ENCODE measurements at regions not wholly inside any gene's neighbourhood (a gene's known extent, or its start where the extent isn't known, plus 50 kb on each side); places are given as distances from the start of the nearest gene placed in this dataset.

GRCh38 chr5:164649266-164649665 is 1143.8 kb downstream of the MAT2B start:
- H3K27ac Mint-ChIP-seq (ENCODE audit: unreplicated experiment), result no peak overlapping the region
- TF ChIP-seq CTCF (IDR thresholded peaks at IDR 0.05), result no peak
- H3K4me1 Mint-ChIP-seq (ENCODE audit: low read depth), result no peaks in the 10 kb centered on the region
- no peaks in the 10 kb centered on the region for H3K36me3 Mint-ChIP-seq (ENCODE audit: low read depth)
- H3K27me3 Mint-ChIP-seq (ENCODE audit: low read depth), result no peaks in the 10 kb centered on the region
- H3K9me3 Mint-ChIP-seq (ENCODE audit: low read depth), result no peaks in the 10 kb centered on the region
- no peak overlapping the region for H3K4me3 Mint-ChIP-seq (ENCODE audit: unreplicated experiment)
- no peak for DNase-seq (ENCODE audit: low spot score)

DNA sequence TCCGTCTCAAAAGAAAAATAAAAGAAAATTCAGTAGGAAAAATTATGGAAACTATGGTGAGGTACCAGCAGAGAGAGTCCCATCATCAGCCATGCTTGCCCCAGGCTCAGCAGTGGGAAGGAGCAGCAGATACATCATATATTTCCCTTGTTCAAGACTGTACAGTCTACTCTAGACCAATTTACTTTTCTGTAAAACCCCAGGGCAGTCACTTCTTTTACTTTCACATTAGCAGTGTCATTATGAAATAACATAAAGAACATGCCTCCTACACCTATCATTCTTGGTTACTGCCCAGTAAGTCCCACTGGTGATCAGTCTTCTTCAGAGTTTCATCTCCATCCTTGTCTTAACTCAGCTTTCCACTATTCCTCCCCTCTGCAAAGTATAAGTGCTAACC is 1145.0 kb downstream of the MAT2B start:
- no peaks in the 10 kb centered on the region for H3K36me3 Mint-ChIP-seq (ENCODE audit: low read depth)
- DNase-seq (ENCODE audit: low spot score), result no peak
- no peaks in the 10 kb centered on the region for H3K9me3 Mint-ChIP-seq (ENCODE audit: low read depth)
- H3K4me1 Mint-ChIP-seq (ENCODE audit: low read depth), result no peaks in the 10 kb centered on the region
- no peak for TF ChIP-seq CTCF (IDR thresholded peaks at IDR 0.05)
- peaks cover 5% of the 10 kb centered on the region for H3K27me3 Mint-ChIP-seq (ENCODE audit: low read depth)
- no peak overlapping the region for H3K4me3 Mint-ChIP-seq (ENCODE audit: unreplicated experiment)
- H3K27ac Mint-ChIP-seq (ENCODE audit: unreplicated experiment), result no peak overlapping the region

DNA sequence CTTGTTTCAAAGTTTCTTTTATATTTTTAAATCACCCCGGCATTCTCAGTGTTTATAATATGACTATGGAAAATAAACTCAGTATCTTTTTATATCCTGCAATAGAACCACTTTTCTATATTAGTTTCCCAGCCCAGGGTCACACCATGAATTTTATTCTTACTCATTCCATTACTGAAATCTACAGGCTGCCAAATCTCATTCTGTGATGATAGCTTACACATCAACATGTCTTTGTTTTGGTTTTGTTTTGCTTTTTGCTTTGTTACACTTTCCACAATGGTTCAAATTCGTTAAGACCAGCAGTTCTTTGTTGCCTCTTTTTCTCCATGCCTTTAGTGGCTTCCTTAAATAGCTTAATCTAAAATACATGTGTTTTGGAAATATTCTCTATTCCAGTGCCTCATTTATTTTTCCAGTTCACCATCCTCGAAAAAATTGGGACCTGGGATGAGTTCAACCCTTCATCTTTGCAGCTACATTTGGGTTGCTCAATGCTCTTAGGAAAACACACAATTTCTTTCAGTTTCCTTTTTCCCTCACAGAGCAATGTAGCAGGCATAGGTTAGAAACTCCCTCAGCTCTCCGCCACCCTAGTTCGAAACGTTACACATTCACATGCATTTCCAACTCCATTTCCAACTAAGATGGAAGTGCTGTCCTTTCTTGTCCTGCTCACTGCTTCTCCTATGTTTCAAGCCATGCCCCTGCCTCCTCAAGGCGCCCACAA is 1146.3 kb downstream of the MAT2B start:
- TF ChIP-seq CTCF (IDR thresholded peaks at IDR 0.05), result no peak
- Mint-ChIP-seq H3K27ac (ENCODE audit: unreplicated experiment) (no peak overlapping the region), H3K9me3 (ENCODE audit: low read depth) (no peaks in the 10 kb centered on the region), H3K4me3 (ENCODE audit: unreplicated experiment) (no peak overlapping the region), H3K27me3 (ENCODE audit: low read depth) (peaks cover 5% of the 10 kb centered on the region), H3K4me1 (ENCODE audit: low read depth) (no peaks in the 10 kb centered on the region), H3K36me3 (ENCODE audit: low read depth) (no peaks in the 10 kb centered on the region)
- DNase-seq (ENCODE audit: low spot score), result no peak

DNA sequence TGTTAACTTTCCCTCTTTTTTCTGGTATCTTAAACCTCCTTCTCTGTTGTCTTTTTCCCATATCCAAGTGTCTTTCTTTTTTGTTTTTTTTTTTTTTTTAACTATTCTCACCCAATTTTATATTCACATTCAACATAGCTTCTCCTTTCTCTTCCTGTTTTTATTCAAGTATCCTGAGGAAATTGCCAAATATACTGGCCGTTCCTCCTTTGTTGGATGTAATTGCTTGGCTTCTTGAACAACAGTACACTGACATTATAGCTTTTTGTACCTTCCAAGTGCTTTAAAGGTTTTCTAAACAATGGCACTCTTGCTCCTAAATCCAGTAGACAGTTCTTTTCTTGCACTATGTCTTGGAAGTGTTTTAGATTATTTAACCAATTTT is 1146.8 kb downstream of the MAT2B start:
- DNase-seq (ENCODE audit: low spot score), result no peak
- Mint-ChIP-seq H3K9me3 (ENCODE audit: low read depth) (no peaks in the 10 kb centered on the region), H3K27me3 (ENCODE audit: low read depth) (peaks cover 5% of the 10 kb centered on the region), H3K4me1 (ENCODE audit: low read depth) (no peaks in the 10 kb centered on the region), H3K27ac (ENCODE audit: unreplicated experiment) (no peak overlapping the region), H3K4me3 (ENCODE audit: unreplicated experiment) (no peak overlapping the region), H3K36me3 (ENCODE audit: low read depth) (no peaks in the 10 kb centered on the region)
- TF ChIP-seq CTCF (IDR thresholded peaks at IDR 0.05), result no peak

DNA sequence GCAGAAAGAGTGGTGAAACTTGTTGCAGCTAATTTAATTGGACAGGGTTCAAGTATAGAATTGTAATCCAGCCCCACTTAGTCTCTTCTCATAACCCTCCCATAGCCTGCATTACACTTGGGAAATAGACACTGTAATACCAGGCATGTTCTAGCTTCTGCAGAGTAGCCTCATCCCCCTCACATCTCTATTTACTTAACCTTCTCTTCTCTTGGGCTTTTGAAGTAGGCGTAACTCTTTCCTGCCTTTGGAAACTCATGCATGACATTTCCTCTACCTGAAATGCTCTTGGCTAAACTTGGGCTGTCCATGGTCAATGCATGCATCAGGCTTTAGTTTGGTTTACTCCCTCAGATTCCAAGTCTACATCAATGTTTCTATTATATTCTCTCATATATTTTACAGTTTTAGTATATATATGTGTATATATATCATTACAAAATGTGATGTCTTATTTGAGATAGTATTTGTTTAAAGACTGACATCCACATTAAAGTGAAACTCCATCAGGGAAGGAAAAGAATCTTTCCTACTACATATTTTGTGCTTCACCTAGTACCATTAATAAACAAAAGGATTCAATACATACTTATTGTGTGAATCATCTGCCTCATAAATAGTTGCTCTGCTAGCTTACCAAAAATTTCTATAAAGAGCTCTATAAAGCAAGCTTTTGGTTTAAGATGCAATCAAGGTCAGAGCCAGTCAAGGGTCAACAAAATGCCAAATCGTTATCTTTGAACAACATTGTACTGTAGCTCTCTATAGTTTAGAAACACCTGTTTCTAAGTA is 1158.0 kb downstream of the MAT2B start:
- Mint-ChIP-seq H3K27ac (ENCODE audit: unreplicated experiment) (no peak overlapping the region), H3K36me3 (ENCODE audit: low read depth) (no peaks in the 10 kb centered on the region), H3K9me3 (ENCODE audit: low read depth) (no peaks in the 10 kb centered on the region), H3K27me3 (ENCODE audit: low read depth) (peaks cover 9% of the 10 kb centered on the region), H3K4me3 (ENCODE audit: unreplicated experiment) (no peak overlapping the region), H3K4me1 (ENCODE audit: low read depth) (no peaks in the 10 kb centered on the region)
- no peak for TF ChIP-seq CTCF (IDR thresholded peaks at IDR 0.05)
- DNase-seq (ENCODE audit: low spot score), result no peak
